GM12872 (cell line): ENCODE measurements at regions not wholly inside any gene's neighbourhood (a gene's known extent, or its start where the extent isn't known, plus 50 kb on each side); places are given as distances from the start of the nearest gene placed in this dataset.

Source experiments
- TF ChIP-seq, protein P1 (sequence below): IDR thresholded peaks from 3 replicates; pipeline ENCODE4 v1.5.1; 2011; ENCODE audit warnings: low read depth, mild to moderate bottlenecking, low read length, moderate library complexity; ENCODE audit not compliant: insufficient read depth

GRCh38 chr13:27847669-27848068 is 55.4 kb downstream of the GSX1 start:
- TF ChIP-seq, protein P1, sequence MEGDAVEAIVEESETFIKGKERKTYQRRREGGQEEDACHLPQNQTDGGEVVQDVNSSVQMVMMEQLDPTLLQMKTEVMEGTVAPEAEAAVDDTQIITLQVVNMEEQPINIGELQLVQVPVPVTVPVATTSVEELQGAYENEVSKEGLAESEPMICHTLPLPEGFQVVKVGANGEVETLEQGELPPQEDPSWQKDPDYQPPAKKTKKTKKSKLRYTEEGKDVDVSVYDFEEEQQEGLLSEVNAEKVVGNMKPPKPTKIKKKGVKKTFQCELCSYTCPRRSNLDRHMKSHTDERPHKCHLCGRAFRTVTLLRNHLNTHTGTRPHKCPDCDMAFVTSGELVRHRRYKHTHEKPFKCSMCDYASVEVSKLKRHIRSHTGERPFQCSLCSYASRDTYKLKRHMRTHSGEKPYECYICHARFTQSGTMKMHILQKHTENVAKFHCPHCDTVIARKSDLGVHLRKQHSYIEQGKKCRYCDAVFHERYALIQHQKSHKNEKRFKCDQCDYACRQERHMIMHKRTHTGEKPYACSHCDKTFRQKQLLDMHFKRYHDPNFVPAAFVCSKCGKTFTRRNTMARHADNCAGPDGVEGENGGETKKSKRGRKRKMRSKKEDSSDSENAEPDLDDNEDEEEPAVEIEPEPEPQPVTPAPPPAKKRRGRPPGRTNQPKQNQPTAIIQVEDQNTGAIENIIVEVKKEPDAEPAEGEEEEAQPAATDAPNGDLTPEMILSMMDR: no peak

DNA sequence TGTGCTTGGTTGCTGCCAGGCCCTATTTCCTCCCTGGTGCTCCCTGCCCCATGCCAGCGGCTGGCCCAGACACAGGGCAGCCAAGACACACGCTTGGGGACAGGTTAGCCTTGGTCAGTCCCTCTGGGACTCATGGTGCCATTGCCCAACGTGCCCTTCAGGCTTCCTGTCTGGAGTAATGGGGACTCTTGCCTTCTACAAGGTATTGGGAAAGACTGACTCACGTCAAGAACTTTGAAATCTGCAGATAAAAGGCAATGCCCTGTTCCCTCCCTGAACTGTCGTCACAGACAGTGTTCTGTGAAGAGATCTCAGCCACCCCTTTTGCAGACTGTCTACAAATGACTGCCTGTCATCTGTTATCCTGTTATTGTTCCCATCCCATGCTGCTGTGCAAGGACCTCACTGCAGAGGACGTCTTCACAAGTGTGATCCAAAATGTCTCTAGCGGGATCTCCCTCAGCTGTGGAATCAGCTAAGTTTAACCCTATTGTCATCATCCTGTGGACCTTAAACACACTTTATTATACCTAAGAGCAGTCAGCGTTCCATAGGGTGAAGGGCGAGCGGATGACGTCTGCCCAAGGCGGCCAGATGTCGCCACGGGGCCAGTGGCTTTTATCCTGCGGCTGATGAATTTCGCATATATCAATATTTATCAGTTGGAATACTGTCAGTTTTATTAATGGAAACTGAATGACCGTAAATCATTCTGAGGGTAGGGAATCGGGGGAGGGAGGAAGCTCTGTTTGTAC is 59.0 kb downstream of the GSX1 start:
- TF ChIP-seq, protein P1: no peak

- TF ChIP-seq, protein P1: no peak
Measured at GRCh38 chr13:27852491-27852890, 60.2 kb downstream of the GSX1 start.

- TF ChIP-seq, protein P1: no peak
Measured at GRCh38 chr13:27853335-27853734, 61.1 kb downstream of the GSX1 start.

DNA sequence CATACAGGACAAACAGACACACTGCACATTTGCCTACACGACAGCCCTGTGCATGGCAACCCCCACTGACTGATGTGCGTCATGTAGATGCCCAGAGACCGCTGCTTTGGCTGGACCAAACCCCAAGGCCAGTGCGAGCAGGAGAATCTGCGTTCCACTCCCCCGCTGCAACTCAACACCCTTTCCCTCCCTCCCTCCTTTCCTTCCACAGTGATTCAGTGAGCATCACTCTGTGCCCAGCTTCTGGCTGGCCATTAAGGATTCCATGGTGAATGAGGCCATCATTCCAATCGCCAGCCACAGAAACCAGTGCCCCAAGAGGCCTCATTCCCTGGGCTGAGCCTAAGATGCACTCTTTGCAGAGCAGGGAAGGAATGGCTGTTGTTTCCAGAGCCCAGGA is 61.6 kb downstream of the GSX1 start:
- TF ChIP-seq, protein P1: no peak

DNA sequence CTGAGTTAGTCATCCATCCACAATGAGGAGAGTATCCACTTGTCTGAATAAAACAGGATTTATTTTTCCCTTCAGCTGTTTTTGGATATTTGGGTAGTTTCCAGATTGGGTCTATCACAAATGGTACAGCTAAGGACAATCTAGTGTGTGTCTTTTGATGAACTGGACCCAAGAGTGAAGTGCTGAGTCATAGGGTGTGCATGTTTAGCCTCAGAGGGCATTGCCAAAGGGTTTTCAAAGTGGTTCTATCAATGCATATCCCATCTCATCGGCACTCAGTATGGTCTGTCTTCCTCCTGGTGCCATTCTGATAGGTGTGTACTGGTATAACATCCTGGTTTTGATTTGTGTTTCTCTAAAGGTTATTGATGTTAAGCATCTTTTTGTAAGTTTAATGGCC is 62.3 kb downstream of the GSX1 start:
- TF ChIP-seq, protein P1: no peak

DNA sequence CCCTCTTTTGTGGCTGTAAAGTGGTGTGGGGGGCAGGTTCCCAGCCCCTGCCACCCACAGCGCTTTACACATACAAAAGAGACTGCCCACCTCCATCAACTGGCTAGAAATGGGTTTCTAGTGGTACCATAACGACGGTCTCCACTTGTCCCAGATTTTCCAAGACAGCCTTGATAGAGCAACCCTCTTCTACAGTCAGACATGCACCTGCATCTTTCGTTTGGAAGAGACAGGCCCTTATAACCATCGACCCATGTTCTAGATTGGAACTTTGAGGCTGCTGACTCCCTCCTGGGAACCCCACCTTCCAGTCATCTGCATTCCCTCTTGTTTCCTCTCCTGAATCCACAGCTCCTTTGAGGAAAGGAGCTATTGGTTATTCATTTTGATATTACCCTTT is 63.1 kb downstream of the GSX1 start:
- TF ChIP-seq, protein P1: no peak
